WTC11 (cell line): ENCODE measurements at regions not wholly inside any gene's neighbourhood (a gene's known extent, or its start where the extent isn't known, plus 50 kb on each side); places are given as distances from the start of the nearest gene placed in this dataset.

Experiments
- ATAC-seq: fragments of 200-7000 bp; cut with Tn5 transposase; 2 replicates; pipeline ENCODE4 v1.10.0; 2021; ENCODE audit warnings: mild to moderate bottlenecking, moderate library complexity
- CTCF ChIA-PET: fragments of 300-600 bp; sonication (Branson Sonifier 250); formaldehyde crosslinking; loops from one replicate; lab custom pipeline; 2021; ENCODE audit warnings: antibody characterized with exemption; lab: Charles Lee
- POLR2A ChIA-PET: fragments of 350-600 bp; sonication (Branson Sonifier 250); formaldehyde crosslinking; loops from one replicate; lab custom pipeline; 2021; ENCODE audit warnings: antibody characterized with exemption; lab: Charles Lee
- DNase-seq: peaks from one replicate; pipeline ENCODE4 v3.0.0; 2021; ENCODE audit warnings: low spot score
- H3K27ac Mint-ChIP-seq: 2 replicates; pipeline ENCODE4 v1.8.0; 2021; ENCODE audit warnings: mixed read lengths
- H3K27me3 Mint-ChIP-seq: 2 replicates; pipeline ENCODE4 v1.8.0; 2021; ENCODE audit warnings: low read depth, mild to moderate bottlenecking, moderate library complexity, mixed read lengths
- H3K36me3 Mint-ChIP-seq: 2 replicates; pipeline ENCODE4 v1.8.0; 2021; ENCODE audit warnings: mixed read lengths
- H3K4me1 Mint-ChIP-seq: 2 replicates; pipeline ENCODE4 v1.8.0; 2022; ENCODE audit warnings: mixed read lengths
- H3K4me3 Mint-ChIP-seq: 2 replicates; pipeline ENCODE4 v1.8.0; 2021; ENCODE audit warnings: mild to moderate bottlenecking, moderate library complexity, mixed read lengths
- H3K9me3 Mint-ChIP-seq: 2 replicates; pipeline ENCODE4 v1.8.0; 2021; ENCODE audit warnings: mixed read lengths
- FOXJ3 ChIP-seq: sonication (generic); formaldehyde crosslinking; IDR thresholded peaks from 2 replicates; pipeline ENCODE4 v1.9.0; 2021; ENCODE audit warnings: missing genetic modification reagents, mild to moderate bottlenecking, borderline replicate concordance
- GRHL2 ChIP-seq: fragments of 250-450 bp; sonication (Bioruptor Pico); IDR thresholded peaks from 2 replicates; pipeline ENCODE4 v1.8.0; 2022; ENCODE audit warnings: mild to moderate bottlenecking, moderate library complexity; ENCODE audit not compliant: insufficient replicate concordance, severe bottlenecking
- GTF2I ChIP-seq: fragments of 250-450 bp; sonication (Bioruptor Pico); conservative IDR thresholded peaks from 2 replicates; pipeline ENCODE4 v1.4.0; 2021; ENCODE audit warnings: mild to moderate bottlenecking
- HMGA2 ChIP-seq: fragments of 250-450 bp; sonication (Bioruptor Pico); IDR thresholded peaks from 2 replicates; pipeline ENCODE4 v1.4.0; 2021; ENCODE audit warnings: mild to moderate bottlenecking, moderate library complexity
- IRF2 ChIP-seq: sonication (generic); formaldehyde crosslinking; IDR thresholded peaks from 2 replicates; pipeline ENCODE4 v1.8.0; 2022; ENCODE audit warnings: low read depth, missing genetic modification reagents, borderline replicate concordance
- NFYB ChIP-seq: sonication (generic); formaldehyde crosslinking; conservative IDR thresholded peaks from 2 replicates; pipeline ENCODE4 v1.8.0; 2022; ENCODE audit warnings: low read depth, missing genetic modification reagents
- NR1H2 ChIP-seq: sonication (generic); formaldehyde crosslinking; IDR thresholded peaks from 2 replicates; pipeline ENCODE4 v1.9.0; 2021; ENCODE audit warnings: mild to moderate bottlenecking, moderate library complexity, missing genetic modification reagents
- NR2C2 ChIP-seq: sonication (generic); formaldehyde crosslinking; IDR thresholded peaks from 2 replicates; pipeline ENCODE4 v1.8.0; 2022; ENCODE audit warnings: mild to moderate bottlenecking, missing genetic modification reagents
- SMAD4 ChIP-seq: sonication (generic); formaldehyde crosslinking; IDR thresholded peaks from 2 replicates; pipeline ENCODE4 v1.8.0; 2022; ENCODE audit warnings: mild to moderate bottlenecking, missing genetic modification reagents
- SP1 ChIP-seq: sonication (generic); formaldehyde crosslinking; conservative IDR thresholded peaks from 2 replicates; pipeline ENCODE4 v1.8.1; 2022; ENCODE audit warnings: missing genetic modification reagents
- USF2 ChIP-seq: sonication (generic); formaldehyde crosslinking; IDR thresholded peaks from 2 replicates; pipeline ENCODE4 v1.8.1; 2023; ENCODE audit warnings: mild to moderate bottlenecking, missing genetic modification reagents, moderate library complexity
- ZBTB21 ChIP-seq: sonication (generic); formaldehyde crosslinking; IDR thresholded peaks from 2 replicates; pipeline ENCODE4 v1.8.1; 2023; ENCODE audit warnings: mild to moderate bottlenecking, missing genetic modification reagents, borderline replicate concordance
- ZNF219 ChIP-seq: sonication (generic); formaldehyde crosslinking; IDR thresholded peaks from 2 replicates; pipeline ENCODE4 v1.8.0; 2023; ENCODE audit warnings: missing genetic modification reagents, mild to moderate bottlenecking, borderline replicate concordance
- ZNF396 ChIP-seq: fragments of 250-450 bp; sonication (Bioruptor Pico); IDR thresholded peaks from 2 replicates; pipeline ENCODE4 v1.8.0; 2021; ENCODE audit warnings: mild to moderate bottlenecking, moderate library complexity, borderline replicate concordance
- ZNF416 ChIP-seq: fragments of 250-450 bp; sonication (Bioruptor Pico); IDR thresholded peaks from 2 replicates; pipeline ENCODE4 v1.9.0; 2021; ENCODE audit warnings: mild to moderate bottlenecking, inconsistent platforms
- TF ChIP-seq, protein P1 (sequence below): fragments of 250-450 bp; sonication (Bioruptor Pico); IDR thresholded peaks from 2 replicates; pipeline ENCODE4 v1.9.0; 2021; ENCODE audit warnings: moderate library complexity, mild to moderate bottlenecking, inconsistent platforms, borderline replicate concordance
- TF ChIP-seq, protein P2 (sequence below): sonication (generic); formaldehyde crosslinking; IDR thresholded peaks from 2 replicates; pipeline ENCODE4 v1.8.1; 2022; ENCODE audit warnings: mild to moderate bottlenecking, missing genetic modification reagents, moderate library complexity, borderline replicate concordance
- TF ChIP-seq, protein P3 (sequence below): sonication (generic); formaldehyde crosslinking; IDR thresholded peaks from 2 replicates; pipeline ENCODE4 v1.8.0; 2022; ENCODE audit warnings: missing genetic modification reagents
- TF ChIP-seq, protein P4 (sequence below): sonication (generic); formaldehyde crosslinking; conservative IDR thresholded peaks from 2 replicates; pipeline ENCODE4 v1.8.1; 2023; ENCODE audit warnings: mild to moderate bottlenecking, low read depth, missing genetic modification reagents, moderate library complexity
- TF ChIP-seq, protein P5 (sequence below): sonication (generic); formaldehyde crosslinking; IDR thresholded peaks from 2 replicates; pipeline ENCODE4 v1.8.1; 2022; ENCODE audit warnings: mild to moderate bottlenecking, moderate library complexity, missing genetic modification reagents

DNA sequence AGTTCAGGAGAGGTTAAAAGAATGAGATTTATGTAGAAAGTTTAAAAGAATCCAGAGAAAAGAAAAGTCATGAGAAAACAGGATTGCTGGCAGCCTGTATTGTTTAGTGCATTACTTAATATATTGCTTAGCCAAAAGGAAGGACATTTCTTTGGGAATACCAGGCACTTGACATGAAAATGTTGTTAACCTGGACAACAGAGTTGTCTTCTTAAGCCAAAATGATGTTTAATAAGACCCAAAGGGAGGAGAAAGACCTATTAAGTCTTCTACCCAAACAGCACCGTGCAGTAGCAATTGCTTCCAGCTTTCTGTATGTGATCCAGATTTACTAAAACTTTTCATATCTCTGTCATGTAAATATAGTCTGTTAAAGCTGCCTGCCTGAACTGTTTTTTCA lies 74.0 kb upstream of the PRLR start:
- ATAC-seq = no peak
- CTCF ChIA-PET = no interaction called here
- Mint-ChIP-seq H3K36me3 (no peaks in the 10 kb centered on the region), H3K27ac (no peak overlapping the region), H3K9me3 (peaks cover 15% of the 10 kb centered on the region)
- no peak for DNase-seq
- no peak for TF ChIP-seq NR2C2
- no peak for TF ChIP-seq HMGA2 (CRISPR knock-in tag)
- TF ChIP-seq, protein P1, sequence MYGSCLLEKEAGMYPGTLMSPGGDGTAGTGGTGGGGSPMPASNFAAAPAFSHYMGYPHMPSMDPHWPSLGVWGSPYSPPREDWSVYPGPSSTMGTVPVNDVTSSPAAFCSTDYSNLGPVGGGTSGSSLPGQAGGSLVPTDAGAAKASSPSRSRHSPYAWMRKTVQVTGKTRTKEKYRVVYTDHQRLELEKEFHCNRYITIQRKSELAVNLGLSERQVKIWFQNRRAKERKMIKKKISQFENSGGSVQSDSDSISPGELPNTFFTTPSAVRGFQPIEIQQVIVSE (CRISPR knock-in tag) = no peak
- TF ChIP-seq, protein P2, sequence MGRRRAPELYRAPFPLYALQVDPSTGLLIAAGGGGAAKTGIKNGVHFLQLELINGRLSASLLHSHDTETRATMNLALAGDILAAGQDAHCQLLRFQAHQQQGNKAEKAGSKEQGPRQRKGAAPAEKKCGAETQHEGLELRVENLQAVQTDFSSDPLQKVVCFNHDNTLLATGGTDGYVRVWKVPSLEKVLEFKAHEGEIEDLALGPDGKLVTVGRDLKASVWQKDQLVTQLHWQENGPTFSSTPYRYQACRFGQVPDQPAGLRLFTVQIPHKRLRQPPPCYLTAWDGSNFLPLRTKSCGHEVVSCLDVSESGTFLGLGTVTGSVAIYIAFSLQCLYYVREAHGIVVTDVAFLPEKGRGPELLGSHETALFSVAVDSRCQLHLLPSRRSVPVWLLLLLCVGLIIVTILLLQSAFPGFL (CRISPR knock-in tag) = no peak
- TF ChIP-seq ZBTB21 (CRISPR knock-in tag) = no peak
- TF ChIP-seq ZNF396 (CRISPR knock-in tag) = no peak
- TF ChIP-seq, protein P3, sequence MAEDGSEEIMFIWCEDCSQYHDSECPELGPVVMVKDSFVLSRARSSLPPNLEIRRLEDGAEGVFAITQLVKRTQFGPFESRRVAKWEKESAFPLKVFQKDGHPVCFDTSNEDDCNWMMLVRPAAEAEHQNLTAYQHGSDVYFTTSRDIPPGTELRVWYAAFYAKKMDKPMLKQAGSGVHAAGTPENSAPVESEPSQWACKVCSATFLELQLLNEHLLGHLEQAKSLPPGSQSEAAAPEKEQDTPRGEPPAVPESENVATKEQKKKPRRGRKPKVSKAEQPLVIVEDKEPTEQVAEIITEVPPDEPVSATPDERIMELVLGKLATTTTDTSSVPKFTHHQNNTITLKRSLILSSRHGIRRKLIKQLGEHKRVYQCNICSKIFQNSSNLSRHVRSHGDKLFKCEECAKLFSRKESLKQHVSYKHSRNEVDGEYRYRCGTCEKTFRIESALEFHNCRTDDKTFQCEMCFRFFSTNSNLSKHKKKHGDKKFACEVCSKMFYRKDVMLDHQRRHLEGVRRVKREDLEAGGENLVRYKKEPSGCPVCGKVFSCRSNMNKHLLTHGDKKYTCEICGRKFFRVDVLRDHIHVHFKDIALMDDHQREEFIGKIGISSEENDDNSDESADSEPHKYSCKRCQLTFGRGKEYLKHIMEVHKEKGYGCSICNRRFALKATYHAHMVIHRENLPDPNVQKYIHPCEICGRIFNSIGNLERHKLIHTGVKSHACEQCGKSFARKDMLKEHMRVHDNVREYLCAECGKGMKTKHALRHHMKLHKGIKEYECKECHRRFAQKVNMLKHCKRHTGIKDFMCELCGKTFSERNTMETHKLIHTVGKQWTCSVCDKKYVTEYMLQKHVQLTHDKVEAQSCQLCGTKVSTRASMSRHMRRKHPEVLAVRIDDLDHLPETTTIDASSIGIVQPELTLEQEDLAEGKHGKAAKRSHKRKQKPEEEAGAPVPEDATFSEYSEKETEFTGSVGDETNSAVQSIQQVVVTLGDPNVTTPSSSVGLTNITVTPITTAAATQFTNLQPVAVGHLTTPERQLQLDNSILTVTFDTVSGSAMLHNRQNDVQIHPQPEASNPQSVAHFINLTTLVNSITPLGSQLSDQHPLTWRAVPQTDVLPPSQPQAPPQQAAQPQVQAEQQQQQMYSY = no peak
- no peak for TF ChIP-seq USF2
- TF ChIP-seq, protein P4, sequence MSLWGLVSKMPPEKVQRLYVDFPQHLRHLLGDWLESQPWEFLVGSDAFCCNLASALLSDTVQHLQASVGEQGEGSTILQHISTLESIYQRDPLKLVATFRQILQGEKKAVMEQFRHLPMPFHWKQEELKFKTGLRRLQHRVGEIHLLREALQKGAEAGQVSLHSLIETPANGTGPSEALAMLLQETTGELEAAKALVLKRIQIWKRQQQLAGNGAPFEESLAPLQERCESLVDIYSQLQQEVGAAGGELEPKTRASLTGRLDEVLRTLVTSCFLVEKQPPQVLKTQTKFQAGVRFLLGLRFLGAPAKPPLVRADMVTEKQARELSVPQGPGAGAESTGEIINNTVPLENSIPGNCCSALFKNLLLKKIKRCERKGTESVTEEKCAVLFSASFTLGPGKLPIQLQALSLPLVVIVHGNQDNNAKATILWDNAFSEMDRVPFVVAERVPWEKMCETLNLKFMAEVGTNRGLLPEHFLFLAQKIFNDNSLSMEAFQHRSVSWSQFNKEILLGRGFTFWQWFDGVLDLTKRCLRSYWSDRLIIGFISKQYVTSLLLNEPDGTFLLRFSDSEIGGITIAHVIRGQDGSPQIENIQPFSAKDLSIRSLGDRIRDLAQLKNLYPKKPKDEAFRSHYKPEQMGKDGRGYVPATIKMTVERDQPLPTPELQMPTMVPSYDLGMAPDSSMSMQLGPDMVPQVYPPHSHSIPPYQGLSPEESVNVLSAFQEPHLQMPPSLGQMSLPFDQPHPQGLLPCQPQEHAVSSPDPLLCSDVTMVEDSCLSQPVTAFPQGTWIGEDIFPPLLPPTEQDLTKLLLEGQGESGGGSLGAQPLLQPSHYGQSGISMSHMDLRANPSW (CRISPR knock-in tag) = no peak
- no peak for TF ChIP-seq ZNF416 (CRISPR knock-in tag)
- TF ChIP-seq, protein P5, sequence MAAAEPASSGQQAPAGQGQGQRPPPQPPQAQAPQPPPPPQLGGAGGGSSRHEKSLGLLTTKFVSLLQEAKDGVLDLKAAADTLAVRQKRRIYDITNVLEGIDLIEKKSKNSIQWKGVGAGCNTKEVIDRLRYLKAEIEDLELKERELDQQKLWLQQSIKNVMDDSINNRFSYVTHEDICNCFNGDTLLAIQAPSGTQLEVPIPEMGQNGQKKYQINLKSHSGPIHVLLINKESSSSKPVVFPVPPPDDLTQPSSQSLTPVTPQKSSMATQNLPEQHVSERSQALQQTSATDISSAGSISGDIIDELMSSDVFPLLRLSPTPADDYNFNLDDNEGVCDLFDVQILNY (CRISPR knock-in tag) = no peak
- no peak for TF ChIP-seq GTF2I (CRISPR knock-in tag)
- TF ChIP-seq IRF2 (CRISPR knock-in tag) = no peak
- TF ChIP-seq FOXJ3 = no peak
- no peak for TF ChIP-seq ZNF219
- TF ChIP-seq SP1 = no peak
- TF ChIP-seq SMAD4 (CRISPR knock-in tag) = no peak
- no peak for TF ChIP-seq NFYB (CRISPR knock-in tag)
- TF ChIP-seq NR1H2 (CRISPR knock-in tag) = no peak
- TF ChIP-seq GRHL2 (CRISPR knock-in tag) = no peak
- TF ChIP-seq, all 79 proteins: peak for 0
- H3K4me3 Mint-ChIP-seq = no peak overlapping the region
- no peaks in the 10 kb centered on the region for H3K27me3 Mint-ChIP-seq
- POLR2A ChIA-PET = no interaction called here
- peaks cover 16% of the 10 kb centered on the region for H3K4me1 Mint-ChIP-seq
